Thyroid gland (tissue), 4 donors: ENCODE measurements at regions not wholly inside any gene's neighbourhood (a gene's known extent, or its start where the extent isn't known, plus 50 kb on each side); places are given as distances from the start of the nearest gene placed in this dataset.

ENCODE experiments used
- DNase-seq, 2 donors: peaks; one replicate each; pipeline ENCODE4 v3.0.0-alpha.2; 2019
- H3K27ac ChIP-seq, 3 donors: fragments of 200-600 bp; sonication (generic); 1 replicate in 2 of 3; 2 replicates in 1 of 3; pipeline ENCODE4 v1.5.1; 2016 to 2019; ENCODE audit warnings: mild to moderate bottlenecking in 1 of 3, moderate library complexity in 1 of 3
- H3K27me3 ChIP-seq: fragments of 200-600 bp; sonication (generic); one replicate; pipeline ENCODE4 v1.5.1; 2019
- H3K36me3 ChIP-seq, 2 donors: fragments of 200-600 bp; sonication (generic); one replicate each; pipeline ENCODE4 v1.5.1; 2016 to 2019
- H3K4me1 ChIP-seq, 2 donors: fragments of 200-600 bp; sonication (generic); one replicate each; pipeline ENCODE4 v1.5.1; 2017 to 2019
- H3K4me3 ChIP-seq, 3 donors: fragments of 200-600 bp; sonication (generic); replicated peaks in 1 of 3; 1 replicate in 2 of 3; 2 replicates in 1 of 3; pipeline ENCODE4 v1.5.1; 2016; ENCODE audit warnings: mild to moderate bottlenecking in 1 of 3
- H3K9me3 ChIP-seq: fragments of 200-600 bp; sonication (generic); one replicate; pipeline ENCODE4 v1.5.1; 2017
- POLR2A ChIP-seq, 2 donors: fragments of 450-650 bp; IDR thresholded peaks; one replicate each; pipeline ENCODE4 v1.6.1; 2017; ENCODE audit warnings: antibody characterized with exemption in 2 of 2, mild to moderate bottlenecking in 2 of 2, moderate library complexity in 1 of 2
- WGBS, 2 donors: methylation state at CpG; one replicate each; pipeline ENCODE4 v1.1.5; 2017; 5-methylcytosine and 5-hydroxymethylcytosine counted together
- intact Hi-C: fragments of 100-400 bp; cut with DNase I; formaldehyde crosslinking; loops from one replicate; pipeline ENCODE4 v1.15.1; 2023
- TF ChIP-seq, protein P1 (sequence below), 6 experiments: fragments of 200-600 bp in 3 of 6; fragments of 450-650 bp in 3 of 6; sonication (generic) in 3 of 6; IDR thresholded peaks; one replicate each; pipeline ENCODE4 v1.5.1; 2016 to 2019; ENCODE audit warnings: antibody characterized with exemption in 6 of 6, mild to moderate bottlenecking in 2 of 6, inconsistent platforms in 1 of 6, moderate library complexity in 1 of 6

GRCh38 chrX:4186331-4186730, 472.9 kb upstream of the PRKX start:
- TF ChIP-seq, protein P1, sequence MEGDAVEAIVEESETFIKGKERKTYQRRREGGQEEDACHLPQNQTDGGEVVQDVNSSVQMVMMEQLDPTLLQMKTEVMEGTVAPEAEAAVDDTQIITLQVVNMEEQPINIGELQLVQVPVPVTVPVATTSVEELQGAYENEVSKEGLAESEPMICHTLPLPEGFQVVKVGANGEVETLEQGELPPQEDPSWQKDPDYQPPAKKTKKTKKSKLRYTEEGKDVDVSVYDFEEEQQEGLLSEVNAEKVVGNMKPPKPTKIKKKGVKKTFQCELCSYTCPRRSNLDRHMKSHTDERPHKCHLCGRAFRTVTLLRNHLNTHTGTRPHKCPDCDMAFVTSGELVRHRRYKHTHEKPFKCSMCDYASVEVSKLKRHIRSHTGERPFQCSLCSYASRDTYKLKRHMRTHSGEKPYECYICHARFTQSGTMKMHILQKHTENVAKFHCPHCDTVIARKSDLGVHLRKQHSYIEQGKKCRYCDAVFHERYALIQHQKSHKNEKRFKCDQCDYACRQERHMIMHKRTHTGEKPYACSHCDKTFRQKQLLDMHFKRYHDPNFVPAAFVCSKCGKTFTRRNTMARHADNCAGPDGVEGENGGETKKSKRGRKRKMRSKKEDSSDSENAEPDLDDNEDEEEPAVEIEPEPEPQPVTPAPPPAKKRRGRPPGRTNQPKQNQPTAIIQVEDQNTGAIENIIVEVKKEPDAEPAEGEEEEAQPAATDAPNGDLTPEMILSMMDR (IDR thresholded peaks at IDR 0.05), result no peak
- no peak for TF ChIP-seq POLR2A (IDR thresholded peaks at IDR 0.05)
- H3K4me3 ChIP-seq, result no peak overlapping the region
- H3K27ac ChIP-seq, result no peak overlapping the region
- no peak for DNase-seq
- no peaks in the 10 kb centered on the region for H3K36me3 ChIP-seq
- no peaks in the 10 kb centered on the region for H3K27me3 ChIP-seq
- intact Hi-C loops, result no loop called here
- no peaks in the 10 kb centered on the region for H3K4me1 ChIP-seq
- 56 to 62% methylated on average over 2 of the region's 2 CpGs for WGBS, 2 donors
- no peaks in the 10 kb centered on the region for H3K9me3 ChIP-seq

DNA sequence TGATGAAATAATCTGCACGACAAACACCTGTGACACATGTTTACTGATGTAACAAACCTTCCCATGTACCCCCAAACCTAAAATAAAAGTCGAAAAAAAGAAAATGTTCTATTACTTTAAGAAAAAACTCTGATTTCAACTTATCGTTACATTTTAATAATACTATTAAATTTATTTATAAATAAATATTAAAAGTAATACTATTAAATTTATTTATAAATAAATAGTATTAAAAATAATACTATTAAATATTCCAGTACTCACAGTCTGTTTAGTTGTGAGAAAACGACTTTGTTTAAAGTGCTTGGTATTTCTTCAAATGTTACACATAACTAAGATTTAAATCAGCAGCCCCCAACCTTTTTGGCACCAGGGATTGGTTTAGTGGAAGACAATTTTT, 471.6 kb upstream of the PRKX start:
- WGBS, 2 donors, result 84 to 87% methylated on average over 4 of the region's 4 CpGs
- TF ChIP-seq, protein P1 (IDR thresholded peaks at IDR 0.05), result no peak

GRCh38 chrX:4182408-4182806, 469.0 kb upstream of the PRKX start:
- H3K4me3 ChIP-seq, result no peak overlapping the region
- 50 to 52% methylated on average over 3 of the region's 3 CpGs for WGBS, 2 donors
- intact Hi-C loops, result no loop called here
- no peaks in the 10 kb centered on the region for H3K36me3 ChIP-seq
- TF ChIP-seq, protein P1 (IDR thresholded peaks at IDR 0.05), result no peak
- TF ChIP-seq POLR2A (IDR thresholded peaks at IDR 0.05), result no peak
- no peaks in the 10 kb centered on the region for H3K27me3 ChIP-seq
- H3K9me3 ChIP-seq, result no peaks in the 10 kb centered on the region
- H3K4me1 ChIP-seq, result no peaks in the 10 kb centered on the region
- no peak overlapping the region for H3K27ac ChIP-seq
- no peak for DNase-seq

More for the DNA sequence above, 471.6 kb upstream of the PRKX start:
- no peaks in the 10 kb centered on the region for H3K9me3 ChIP-seq
- no peak for DNase-seq
- H3K27me3 ChIP-seq, result no peaks in the 10 kb centered on the region
- no peaks in the 10 kb centered on the region for H3K36me3 ChIP-seq
- intact Hi-C loops, result no loop called here
- H3K4me3 ChIP-seq, result no peak overlapping the region
- H3K4me1 ChIP-seq, result no peaks in the 10 kb centered on the region
- no peak overlapping the region for H3K27ac ChIP-seq

DNA sequence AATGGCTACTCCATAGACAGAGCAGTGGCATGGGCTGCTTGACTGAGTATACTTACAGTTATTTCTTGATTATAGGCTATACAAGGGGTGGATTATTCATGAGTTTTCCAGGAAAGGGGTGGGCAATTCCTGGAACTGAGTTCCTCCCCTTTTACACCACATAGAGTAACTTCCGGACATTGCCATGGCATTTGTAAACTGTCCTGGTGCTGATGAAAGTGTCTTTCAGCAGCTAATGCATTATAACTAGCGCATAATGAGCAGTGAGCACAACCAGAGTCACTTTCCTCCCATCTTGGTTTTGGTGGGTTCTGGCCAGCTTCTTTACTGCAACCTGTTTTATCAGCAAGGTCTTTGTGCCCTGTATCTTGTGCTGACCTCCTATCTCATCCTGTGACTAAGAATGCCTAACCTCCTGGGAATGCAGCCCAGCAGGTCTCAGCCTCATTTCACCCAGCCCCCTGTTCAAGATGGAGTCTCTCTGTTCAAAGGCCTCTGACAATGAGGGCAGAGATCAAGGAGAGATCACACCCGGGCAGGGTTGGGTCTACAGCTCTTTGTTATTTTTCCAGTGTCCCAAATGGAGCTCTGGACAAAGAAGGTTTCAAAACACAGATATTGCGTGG, 468.4 kb upstream of the PRKX start:
- Histone ChIP-seq H3K27ac (no peak overlapping the region), H3K4me3 (no peak overlapping the region), H3K4me1 (no peaks in the 10 kb centered on the region), H3K9me3 (no peaks in the 10 kb centered on the region), H3K27me3 (no peaks in the 10 kb centered on the region), H3K36me3 (no peaks in the 10 kb centered on the region)
- intact Hi-C loops, result no loop called here
- no peak for DNase-seq
- TF ChIP-seq, protein P1 (IDR thresholded peaks at IDR 0.05), result no peak
- no peak for TF ChIP-seq POLR2A (IDR thresholded peaks at IDR 0.05)
- 64 to 67% methylated on average over 4 of the region's 4 CpGs for WGBS, 2 donors

DNA sequence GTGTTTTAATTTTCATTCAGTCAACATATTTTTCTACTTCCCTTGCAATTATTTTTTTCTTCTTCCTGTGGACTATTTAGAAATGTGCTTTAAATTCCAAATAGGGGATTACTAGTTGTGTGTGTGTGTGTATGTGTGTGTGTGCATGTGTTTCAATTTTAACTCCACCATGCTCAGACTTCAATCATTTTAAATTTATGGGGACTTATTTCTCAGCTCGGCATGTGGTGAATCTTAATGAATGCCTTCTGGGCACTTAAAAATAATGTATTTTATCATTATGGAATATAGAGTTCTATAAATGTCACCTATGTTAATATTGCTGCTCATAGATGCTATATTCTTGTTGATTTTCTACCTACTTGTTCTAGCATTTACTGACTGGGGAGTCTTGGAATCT, 465.6 kb upstream of the PRKX start:
- H3K4me3 ChIP-seq, result no peak overlapping the region
- H3K4me1 ChIP-seq, result no peaks in the 10 kb centered on the region
- TF ChIP-seq, protein P1 (IDR thresholded peaks at IDR 0.05), result no peak
- 78 to 97% methylated on average over 1 of the region's 1 CpG for WGBS, 2 donors
- DNase-seq, result no peak
- intact Hi-C loops, result no loop called here
- no peaks in the 10 kb centered on the region for H3K27me3 ChIP-seq
- no peak overlapping the region for H3K27ac ChIP-seq
- no peaks in the 10 kb centered on the region for H3K9me3 ChIP-seq
- no peaks in the 10 kb centered on the region for H3K36me3 ChIP-seq
